ENCODE measurements at regions not wholly inside any gene's neighbourhood (a gene's known extent, or its start where the extent isn't known, plus 50 kb on each side); places are given as distances from the start of the nearest gene placed in this dataset.

GRCh38 chr4:11609751-11610150 lies 181.1 kb upstream of the HS3ST1 start:
- DNase-seq: no peak

GRCh38 chr4:11608992-11609391 lies 180.3 kb upstream of the HS3ST1 start:
- no peak for DNase-seq

DNA sequence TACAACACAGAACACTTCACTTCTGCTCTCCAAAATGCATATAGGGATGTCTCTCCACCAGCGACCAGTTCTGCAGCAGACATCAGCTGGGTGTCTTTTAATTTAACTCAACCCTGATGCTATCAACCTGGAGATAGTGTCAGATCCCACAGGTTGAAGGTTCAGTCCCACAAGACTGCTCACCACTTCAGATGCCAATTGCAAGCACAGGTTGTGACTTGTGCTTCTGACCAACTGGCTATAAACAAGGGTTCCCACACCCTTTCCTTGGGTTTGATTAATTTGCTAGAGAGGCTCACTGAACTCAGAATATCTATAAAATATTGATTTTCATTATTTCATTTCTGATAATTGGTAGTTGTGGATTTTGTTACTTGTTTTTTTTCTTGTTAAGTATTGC lies 177.4 kb upstream of the HS3ST1 start:
- no peak for DNase-seq

DNA sequence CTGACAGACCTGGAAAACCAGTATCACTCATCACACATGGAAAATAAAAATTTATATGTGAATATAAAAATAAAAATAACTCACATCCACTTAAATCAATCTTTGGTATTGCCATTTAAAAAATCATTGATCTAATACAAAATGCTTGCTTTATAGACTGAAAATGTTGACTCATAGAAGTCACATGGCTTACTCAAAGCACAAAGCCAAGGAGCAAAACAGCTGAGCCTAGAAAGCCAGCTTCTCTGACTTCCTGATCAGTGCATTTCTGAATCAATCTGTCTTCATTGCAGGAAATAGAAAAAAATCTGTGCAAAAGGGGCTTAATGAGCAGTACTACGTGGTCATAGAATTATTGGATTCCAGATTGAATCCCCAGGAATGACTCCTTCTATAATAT lies 176.9 kb upstream of the HS3ST1 start:
- no peak for DNase-seq

- DNase-seq: no peak
Measured at GRCh38 chr4:11604821-11605220, 176.1 kb upstream of the HS3ST1 start.

- DNase-seq: no peak
Measured at GRCh38 chr4:11603591-11604194, 175.0 kb upstream of the HS3ST1 start.

DNA sequence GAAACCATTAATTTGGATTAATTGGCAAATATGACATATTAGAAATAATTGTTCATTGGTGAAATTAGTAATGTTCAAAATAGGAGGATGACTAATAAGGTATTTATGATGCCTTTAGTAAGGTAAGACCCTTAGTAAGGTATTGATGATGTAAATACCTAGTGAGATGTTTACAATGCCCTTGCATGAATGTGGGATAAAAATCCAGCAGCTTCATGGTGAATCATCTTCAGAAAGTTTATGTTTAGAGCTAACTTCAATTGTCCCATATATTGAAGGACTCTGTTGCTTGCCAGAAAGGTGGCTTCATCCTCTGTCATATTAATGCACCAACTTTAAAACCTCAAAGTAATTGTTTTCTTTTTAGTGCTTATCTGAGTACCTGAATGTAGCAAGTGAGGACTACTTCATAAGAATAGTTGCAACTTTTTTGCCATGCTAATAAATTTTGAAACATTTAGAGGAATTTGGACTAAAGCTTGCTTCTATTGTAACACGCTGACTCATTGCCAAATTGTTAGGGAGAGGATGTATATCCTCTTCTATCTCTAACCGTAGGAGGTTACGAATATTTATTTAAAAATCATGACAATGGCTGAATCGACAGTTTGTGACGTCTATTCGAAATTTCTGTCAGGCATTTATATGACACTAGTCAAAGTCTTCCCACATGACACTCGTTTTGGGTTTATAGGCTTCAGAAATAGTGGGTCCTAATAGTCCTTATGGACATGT lies 174.1 kb upstream of the HS3ST1 start:
- DNase-seq: no peak

- no peak for DNase-seq
Measured at GRCh38 chr4:11599064-11599463, 170.4 kb upstream of the HS3ST1 start.

DNA sequence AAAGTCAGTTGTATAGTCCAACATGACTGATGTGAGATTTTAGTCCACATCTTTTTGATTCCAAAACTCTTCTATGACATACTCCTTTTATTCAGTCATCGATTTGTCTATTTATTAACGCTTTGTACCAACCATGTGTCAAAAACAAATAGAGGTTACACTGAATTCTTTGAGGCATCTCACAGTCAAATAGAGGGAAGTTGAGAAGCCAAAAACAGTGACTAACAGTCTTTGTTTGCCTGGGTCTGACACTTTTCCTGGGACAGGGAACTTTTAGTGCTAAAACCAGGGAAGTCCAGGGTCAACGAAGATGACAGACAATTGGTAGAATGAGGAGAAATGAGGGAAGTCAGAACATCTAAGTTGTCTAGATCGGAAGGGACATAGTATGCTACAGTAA lies 169.9 kb upstream of the HS3ST1 start:
- DNase-seq: no peak

DNA sequence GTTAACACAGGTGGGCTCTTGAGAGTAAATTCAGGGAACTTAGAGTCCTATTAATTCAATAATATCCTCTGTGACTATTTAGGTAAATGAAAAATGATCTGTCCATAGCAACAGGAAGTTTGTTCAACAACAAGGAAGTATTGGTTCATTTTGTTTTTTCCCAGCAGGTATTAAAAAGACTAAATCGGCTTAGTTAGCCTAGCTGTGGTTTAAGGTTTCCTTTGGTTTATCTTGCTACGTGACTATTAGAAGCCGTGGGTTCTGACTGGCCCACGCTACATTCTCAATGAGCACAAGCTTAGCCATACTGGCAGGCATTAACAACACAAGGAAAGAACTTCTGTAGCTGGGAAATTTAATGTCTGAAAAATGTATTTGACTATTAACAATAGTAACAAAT lies 168.8 kb upstream of the HS3ST1 start:
- peak; percentile 33 for DNase-seq

DNA sequence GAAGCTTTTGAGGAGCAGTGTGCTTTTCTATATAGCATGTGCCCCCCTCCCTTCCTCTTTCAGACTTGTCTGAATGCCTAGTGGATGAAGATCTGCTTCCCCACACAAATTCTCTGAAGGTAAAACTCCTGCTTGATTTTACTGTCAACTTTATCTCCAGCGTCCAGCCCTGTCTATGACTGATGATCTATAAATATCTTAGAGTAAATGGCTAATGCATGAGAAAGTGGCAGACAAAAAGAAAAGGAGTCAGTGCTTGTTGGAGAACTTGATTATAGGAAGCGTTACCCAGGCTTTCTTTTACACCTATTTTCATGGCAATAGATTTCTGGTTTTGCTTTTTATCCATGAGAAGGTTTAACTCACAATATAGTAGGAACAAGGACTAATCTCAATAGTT lies 168.3 kb upstream of the HS3ST1 start:
- no peak for DNase-seq

- peak; percentile 58 for DNase-seq
Measured at GRCh38 chr4:11593576-11594116, 165.0 kb upstream of the HS3ST1 start.

DNA sequence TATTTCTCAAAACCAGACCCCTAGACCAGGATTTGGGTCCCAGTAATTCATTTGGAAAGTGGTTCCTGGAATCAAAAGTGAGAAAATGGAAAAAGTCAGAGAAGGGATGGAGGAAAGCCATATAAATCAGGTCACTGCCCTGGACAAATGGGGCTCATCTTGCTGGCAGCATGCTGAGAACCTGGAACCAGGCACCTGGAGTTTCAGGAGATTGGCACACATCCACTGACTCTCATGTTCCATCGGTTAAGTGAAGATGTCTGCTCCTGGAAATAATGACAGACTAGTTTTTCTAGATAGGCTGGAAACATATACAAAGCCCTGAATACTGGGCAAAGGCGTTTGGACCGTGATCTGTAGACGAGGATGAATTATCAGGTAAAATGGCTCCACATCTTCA lies 163.6 kb upstream of the HS3ST1 start:
- no peak for DNase-seq

- no peak for DNase-seq
Measured at GRCh38 chr4:11590132-11590531, 161.4 kb upstream of the HS3ST1 start.

GRCh38 chr4:11589676-11590075 lies 161.0 kb upstream of the HS3ST1 start:
- no peak for DNase-seq

DNA sequence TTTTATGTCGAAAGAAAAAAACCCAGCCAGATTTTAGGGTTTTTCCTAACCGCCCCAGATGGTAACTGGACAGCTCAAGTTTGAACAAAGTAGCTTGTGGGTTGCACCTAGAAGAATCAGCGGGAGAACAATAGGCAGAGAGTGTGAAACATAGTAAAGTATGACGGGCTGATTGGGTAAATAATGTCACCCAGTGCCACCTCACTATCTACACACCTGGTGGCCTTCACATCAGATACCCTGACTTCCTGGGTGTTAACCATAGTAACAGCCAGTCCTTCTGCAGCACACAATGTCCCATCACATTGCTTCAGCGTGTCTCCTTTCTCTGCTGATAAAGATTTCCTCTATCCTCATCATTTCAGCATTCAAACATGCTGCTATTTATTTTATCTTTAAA lies 159.1 kb upstream of the HS3ST1 start:
- DNase-seq: no peak

GRCh38 chr4:11585506-11585905 lies 156.8 kb upstream of the HS3ST1 start:
- peak; percentile 21 for DNase-seq

DNA sequence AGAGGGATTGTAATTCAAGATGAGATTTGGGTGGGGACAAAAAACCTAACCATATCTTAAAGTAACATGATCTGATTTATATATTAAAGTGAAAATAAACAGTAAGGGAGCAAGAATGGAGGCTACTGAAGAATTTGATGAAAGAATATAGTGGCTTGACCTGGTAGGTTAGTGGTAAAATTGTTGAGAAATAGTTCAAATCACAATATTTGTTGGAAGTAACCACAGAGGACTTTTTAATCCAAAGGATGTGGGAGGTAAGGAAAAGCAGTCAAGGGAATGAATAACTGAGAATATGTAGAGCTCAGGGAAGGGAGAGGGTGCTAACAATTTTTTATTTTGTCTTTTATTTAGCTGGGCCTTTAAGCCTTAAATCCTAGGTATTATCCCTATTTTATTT lies 139.8 kb upstream of the HS3ST1 start:
- no peak for DNase-seq

- DNase-seq: no peak
Measured at GRCh38 chr4:11566444-11567022, 137.8 kb upstream of the HS3ST1 start.

- no peak for DNase-seq
Measured at GRCh38 chr4:11565899-11566298, 137.2 kb upstream of the HS3ST1 start.

GRCh38 chr4:11565213-11565612 lies 136.5 kb upstream of the HS3ST1 start:
- no peak for DNase-seq

DNA sequence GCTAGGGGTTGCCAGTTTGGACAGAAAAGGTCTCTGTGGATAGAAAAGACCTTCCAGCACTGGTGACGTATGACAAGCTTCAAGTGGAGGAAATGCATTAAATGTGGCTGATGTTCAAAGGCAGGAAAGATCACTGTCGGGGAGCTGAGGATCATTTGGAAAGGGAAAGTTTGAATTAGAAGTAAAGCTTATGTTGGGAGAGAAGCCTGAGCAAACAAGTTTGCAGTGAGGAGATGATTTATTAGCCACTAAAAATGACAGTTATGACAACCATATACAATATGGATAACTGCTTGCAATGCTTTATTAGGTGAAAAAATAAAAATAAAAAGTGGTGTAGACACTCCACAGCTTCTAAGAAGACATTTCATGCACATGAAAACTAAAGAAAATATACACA lies 135.3 kb upstream of the HS3ST1 start:
- DNase-seq: peak; percentile 22

- DNase-seq: no peak
Measured at GRCh38 chr4:11549525-11549924, 120.8 kb upstream of the HS3ST1 start.

DNA sequence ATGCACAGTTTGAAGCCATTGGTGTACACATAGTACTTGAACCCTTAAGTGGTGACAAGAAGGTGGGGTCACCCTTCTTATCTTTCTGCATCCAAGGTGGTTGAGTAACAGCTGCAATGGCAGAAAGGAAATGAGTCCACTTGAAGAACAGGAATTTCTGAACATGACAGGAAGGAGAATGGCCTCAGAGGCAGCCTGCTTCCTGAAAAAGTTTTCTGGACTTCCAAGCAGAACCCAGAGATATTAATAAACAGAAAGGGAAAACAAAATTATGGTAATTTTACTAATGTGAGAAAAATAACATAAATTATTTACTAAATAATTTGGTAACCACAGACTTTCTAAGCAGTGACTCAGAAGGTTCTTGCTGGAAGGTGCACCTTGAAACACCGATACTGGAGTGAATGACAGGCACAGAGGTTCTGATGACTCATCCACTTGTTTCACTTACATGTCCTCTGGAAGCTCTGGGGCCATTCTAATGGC lies 119.9 kb upstream of the HS3ST1 start:
- DNase-seq: no peak

Measured in NCI-H1105 treated with DMSO at 0.1 percent for 48 hours (cell line).